GM21528 (cell line): ENCODE measurements at regions not wholly inside any gene's neighbourhood (a gene's known extent, or its start where the extent isn't known, plus 50 kb on each side); places are given as distances from the start of the nearest gene placed in this dataset.
"Not testable (repeated sequence)": the region's sequence is repeated elsewhere in the genome, so short reads cannot be mapped to it uniquely, and the experiment has no call there.

Source experiments
- ATAC-seq: cut with Tn5 transposase; IDR thresholded peaks from one replicate; pipeline ENCODE4 v1.9.1; 2021; ENCODE audit warnings: mild to moderate bottlenecking, moderate library complexity; ENCODE audit not compliant: unreplicated experiment, low FRiP score

DNA sequence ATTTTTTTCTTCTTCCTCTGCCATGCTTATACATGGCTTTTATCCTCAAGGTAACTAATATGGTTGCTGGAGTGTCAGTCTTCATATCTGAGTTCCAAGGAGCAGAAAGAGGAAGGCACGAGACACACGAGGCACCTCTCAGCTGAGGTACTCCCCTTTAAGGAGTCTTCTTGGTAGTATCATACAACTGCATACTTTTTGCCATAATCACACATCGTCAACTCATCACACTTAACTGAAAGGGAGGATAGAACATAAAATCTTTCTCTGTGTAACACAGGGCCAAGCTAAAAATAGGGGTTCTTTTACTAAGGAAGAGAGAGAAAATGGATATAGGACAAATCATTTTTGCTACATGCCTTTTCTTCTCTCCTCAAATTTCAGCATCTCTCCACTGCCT lies 104.2 kb downstream of the OXSM start:
- ATAC-seq = no peak

DNA sequence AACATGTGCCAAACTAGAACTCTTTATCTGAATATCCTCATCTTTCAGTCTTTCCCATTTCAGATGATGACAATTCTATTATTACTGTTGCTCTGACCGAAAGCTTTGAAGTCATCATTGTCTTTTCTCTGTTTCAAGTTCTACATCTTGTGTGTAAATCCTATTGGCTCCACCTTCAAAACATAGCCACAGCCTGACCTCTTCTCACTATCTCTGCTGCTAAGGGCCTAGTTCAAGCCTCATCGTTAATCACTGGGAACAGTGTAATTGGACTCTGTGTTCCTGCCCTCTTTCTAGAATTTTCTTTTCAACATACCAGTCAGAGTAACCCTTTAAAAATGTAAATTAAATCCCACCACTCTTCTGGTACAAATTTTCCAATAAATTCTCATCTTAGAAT lies 105.1 kb downstream of the OXSM start:
- ATAC-seq = no peak

DNA sequence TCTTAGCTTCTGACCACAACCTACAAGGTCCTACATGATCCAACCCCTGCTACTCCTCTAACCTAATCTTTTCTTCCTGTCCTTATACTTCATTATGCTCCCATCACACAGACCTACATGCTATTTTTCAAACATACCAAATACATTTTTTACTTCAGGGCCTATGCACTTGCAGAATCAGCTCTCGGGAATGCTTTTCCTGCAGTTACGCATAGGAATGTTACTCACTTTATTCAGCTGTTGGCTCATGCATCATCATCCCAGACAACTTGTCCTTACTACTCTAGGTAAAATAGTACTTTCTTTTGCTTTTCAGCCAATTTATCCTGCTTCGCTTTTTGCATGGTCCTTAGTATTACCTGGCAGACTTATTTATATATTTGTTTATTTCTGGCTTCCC lies 105.6 kb downstream of the OXSM start:
- ATAC-seq = no peak

DNA sequence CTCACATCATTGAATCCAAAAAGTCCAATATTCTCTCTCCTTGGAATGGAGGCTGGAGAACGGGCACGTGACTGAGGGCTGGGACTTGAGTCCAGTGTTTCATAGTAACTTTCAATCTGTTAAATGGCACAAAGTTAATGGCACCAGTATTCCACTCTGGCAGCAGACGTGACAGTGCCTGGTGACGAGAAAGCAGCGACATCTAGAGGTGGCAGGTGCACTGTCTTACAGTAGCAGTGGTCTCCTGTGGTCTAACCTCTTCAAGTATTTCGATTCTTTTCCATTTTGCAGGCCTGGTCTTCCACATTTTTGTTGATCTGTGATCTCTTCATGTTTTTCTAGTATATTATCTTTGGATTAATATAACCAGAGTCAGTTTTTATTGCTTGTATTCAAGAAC lies 107.1 kb downstream of the OXSM start:
- no peak for ATAC-seq

DNA sequence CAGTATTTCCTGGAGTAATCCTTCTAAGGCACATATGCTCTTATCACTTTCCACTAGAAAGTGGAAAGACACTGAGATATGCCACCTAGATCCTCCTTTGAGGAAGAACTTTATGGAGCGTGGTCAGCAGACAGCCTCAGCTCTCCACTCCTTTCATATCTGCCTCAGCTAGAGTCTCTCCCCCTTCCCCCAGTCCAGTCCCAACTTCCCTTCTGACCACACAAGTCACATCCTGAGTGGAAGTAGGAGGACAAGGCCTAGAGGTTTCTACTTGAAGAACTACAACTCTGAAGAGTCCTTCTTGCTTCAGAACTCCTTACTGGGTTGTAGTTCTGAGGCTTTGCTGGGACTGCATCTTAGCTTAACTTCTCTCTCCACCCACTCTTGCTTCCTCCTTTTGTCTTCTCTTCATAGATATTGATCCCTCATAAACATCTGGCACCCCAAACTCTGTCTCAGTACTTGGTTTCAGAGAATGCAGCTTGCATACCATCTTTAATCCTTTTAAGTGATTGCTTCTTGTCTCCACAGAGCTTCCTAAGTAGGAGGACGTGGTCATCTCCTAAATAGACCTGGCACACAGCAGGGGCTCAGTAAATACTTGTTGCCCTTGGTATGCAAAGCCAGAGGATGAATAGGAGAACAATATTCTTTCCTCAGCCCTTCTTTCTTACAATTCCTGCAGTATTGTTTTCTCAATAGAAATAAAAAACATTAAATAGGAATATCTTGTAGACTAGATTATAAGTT lies 109.6 kb downstream of the OXSM start:
- ATAC-seq = no peak

DNA sequence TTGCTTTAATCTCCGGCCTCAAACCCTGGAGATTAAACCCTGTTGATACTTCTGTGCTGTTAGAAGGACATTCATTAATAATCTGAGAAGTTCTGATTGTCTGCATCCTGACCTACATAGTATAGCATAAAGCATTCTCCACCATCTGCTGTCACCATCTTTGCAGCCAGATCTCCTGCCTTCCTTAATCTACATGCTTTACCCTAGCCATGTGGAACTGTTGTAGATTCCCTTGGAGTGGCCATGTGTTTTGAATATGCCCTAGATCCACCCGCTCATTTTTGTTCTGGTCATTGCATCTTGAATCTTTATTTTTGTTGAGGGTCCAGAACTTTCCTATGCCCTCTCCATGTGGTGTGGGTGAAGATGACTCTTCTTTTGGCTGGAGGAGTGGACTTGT lies 110.3 kb downstream of the OXSM start:
- ATAC-seq = no peak

DNA sequence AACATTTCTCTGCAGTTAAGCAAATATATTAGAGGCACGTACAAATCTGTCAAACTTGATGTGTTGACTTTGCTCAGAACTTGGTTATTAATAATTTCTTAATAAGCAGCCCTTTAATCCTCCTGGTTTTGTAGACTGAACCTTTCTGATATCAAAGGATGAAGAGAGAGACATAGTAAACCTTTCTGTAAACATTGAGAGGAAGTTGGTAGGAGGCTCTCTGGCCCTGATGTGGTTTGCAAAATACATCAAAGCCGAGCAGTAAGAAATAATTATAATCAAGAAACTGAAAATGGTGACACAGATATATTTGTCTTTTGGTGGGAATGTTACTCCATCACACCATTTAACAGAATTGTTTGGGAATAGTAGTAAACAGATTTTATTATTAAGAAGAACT lies 111.9 kb downstream of the OXSM start:
- no peak for ATAC-seq

DNA sequence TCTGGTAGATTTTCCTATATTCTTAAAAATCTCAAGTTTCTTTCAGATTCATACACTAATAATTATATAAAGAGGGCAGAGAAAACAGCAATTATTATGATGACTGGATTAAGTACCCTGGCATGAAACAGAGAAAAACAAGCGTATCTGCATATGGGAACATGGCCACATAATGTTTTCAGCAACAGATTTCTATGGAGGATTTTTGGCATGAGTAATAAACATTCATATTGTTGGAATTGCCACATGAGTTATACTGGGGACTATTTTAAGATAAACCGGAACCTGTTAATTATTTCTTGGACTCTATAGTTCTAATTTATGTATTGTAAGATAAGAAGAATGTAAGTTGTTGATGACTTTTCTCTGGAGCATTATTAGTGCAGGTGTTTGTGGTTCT lies 112.7 kb downstream of the OXSM start:
- no peak for ATAC-seq

DNA sequence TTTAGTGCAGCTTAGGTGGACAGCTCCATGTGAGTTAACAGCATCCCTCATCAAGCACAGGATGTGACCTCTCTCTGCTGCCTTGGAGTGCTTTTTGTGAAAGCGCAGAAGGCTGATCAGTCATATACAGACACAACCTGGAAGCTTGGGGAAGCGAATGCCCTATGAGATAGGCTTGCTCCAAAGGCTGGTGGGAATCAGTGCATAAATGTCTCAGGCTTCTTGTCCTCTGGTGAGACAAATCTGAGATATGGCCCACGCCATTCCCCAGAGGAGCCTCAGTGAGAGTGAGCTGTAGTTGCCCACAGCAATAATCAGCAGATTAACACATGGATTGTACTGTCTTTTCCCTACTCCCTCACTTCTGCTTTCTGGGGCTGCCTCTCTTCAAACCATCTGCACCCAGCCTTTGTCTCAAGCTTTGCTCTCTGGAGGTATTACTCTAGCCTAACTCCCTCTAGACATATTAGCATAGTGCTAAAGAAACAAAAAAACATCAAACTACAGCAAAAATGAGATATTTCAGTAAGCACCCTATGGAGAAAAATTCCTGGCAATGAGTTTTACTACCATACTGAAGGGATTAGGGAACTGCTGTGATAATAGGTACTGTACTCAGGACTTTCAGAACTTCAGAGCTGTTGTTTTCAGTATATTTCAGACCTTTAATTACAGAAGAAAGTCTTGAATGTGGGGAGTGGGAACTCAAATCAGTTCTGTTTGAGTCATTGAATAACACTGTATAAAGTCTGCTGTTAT lies 113.7 kb downstream of the OXSM start:
- no peak for ATAC-seq

DNA sequence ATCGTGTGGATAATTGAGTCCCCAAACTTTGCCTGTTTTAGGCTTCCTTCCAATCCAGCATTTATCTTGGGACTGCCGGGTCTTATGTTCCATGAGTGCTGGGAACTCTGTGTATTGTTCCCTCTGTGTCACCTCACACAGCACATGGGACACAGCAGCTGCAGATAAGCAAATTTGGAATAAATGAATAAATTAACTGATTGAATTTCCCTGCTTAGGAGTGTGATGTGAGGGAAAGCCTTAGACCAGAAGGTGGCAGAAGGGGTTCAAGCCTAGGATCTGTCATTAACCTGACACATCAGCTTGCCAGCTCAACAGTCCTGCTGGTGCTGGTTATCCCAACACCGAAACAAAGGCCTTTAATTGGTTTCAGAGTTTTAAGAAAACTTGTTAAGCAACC lies 114.3 kb downstream of the OXSM start:
- ATAC-seq = no peak

DNA sequence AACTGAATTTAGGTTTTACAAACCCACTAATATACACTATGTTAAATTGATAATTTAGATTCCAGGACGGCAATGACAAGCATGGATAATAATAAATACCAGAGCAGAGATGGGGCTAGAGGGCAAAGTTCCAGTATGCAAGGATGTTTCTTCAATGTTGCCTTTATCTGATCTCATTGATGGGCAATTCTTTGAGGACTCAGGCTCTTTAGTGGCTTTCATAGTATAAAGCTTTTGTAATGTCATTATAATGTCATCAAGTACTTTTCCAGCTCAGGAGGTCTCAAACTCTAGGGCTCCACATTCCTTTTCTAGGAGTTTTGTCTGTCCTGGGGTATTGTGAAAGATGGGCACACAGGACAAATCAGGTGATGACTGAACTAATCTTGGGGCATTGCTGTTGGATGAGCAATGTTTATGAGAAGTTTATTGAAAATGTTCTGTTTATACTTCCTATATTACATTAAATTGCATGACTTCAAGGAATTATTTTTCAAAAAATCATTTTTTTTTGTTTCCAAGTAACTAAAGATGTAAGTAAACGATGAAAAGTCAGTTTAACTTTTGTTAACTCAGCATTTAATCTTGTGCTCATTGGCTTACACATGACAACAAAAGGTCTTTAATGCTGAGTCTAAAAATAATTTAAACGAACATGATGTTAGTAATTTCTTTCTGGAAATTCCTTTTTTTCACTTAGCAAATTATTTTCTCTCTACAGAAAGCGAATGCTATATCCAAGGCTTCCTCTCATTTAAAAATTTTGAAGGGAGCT lies 116.4 kb downstream of the OXSM start:
- ATAC-seq = no peak

DNA sequence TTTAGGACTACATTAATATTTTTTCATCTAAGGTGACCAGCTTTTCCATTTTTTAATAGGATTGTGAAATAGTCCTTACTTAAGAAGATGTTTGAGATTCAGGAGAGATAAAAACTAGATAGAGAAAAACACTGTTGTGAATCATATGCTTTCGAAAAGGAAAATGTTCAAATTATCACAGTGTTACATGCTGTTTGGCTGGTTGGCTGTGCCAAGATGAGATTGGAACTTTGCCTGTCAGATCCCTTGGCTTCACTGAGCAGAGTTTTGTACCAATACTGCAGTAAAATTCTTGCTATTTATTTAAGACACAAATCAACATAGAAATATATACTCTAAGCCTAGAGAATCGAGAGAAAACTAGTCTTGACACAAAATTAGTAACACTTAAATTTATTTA lies 117.2 kb downstream of the OXSM start:
- no peak for ATAC-seq

DNA sequence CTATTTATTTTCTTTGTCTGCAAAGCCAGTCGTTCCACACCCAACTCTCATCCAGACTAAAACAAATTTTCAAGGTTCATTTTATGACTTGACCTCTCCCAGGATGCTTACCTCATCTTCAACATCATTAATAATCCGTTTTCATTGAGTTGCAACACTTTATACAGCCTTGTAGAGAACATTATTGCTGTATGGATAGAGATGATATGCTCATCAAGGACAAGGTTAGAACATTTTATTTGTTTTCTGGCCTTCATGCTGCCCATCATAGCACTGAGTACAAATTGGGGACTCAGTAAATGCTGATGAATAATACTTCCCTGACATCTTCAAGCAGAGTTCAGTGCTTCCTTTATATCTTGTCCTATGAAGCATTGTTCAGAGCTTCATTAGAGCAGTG lies 120.2 kb downstream of the OXSM start:
- ATAC-seq = no peak

DNA sequence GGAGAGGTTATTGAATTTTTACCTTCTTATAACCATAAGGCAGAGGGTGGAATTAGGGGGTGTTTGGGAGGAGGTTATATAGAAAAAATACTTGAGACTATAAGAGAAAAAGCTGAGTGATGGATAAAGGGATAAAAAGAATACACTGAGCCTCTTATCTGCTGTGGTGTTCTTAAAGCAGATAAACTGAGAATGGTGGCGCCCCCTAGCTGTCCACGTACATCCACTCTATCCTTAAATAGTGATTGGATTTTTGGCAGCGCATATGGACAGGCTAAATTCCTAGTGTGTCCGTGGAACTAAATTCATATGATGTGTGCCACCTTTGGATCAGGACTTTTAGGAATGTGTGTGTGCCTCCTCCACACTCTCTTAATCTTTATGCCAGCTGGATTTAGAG lies 121.1 kb downstream of the OXSM start:
- no peak for ATAC-seq

DNA sequence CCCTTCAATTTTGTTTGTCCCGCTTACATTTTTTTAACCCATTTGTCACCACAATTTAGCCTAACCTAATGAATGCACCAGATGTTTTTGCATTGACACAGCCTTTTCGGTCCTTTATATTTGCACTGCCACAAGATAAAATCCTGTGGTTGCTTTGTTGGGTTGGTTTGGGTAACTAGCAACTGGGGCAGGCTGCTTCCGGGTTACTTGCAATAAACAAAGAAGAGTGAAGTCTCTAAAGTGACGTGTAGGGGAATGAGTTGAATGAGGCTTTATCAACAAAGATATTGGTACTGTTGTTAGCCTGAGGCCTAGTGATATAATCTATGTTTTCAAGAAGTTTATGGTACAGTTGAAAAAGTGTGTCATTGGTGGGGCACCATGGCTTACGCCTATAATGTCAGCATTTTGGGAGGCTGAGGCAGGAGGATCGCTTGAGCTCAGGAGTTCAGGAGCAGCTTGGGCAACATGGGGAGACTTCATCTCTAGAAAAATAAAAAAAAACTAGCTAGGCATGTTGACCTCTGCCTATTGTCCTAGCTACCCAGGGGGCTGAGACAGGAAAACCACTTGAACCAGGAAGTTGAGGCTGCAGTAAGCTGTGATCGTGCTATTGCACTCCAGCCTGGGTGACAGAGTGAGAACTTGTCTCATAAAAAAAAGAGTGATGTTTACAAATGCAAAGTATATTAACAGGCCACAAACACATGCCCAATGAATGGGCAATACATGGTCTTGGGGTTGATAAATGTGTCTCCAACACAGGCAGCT lies 121.8 kb downstream of the OXSM start:
- no peak for ATAC-seq

DNA sequence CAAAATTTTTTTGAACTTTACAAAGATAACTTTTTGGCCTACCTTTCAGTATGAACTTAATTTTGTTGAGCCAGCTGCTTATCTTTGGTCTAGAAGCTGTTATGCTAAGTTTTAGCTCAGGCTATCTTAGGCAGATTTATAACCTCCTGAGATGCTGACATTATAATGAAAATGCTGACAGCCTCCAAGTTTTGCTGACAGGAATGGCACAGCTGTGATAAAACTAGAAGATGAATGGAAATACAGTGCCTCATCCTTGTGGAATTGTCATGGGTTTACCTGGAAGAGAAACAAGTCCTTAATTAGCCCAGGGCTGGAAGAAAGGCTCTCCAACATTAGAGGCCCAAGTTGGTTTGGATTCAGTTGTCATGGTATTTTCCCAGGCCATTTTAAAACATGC lies 123.3 kb downstream of the OXSM start:
- ATAC-seq = no peak

DNA sequence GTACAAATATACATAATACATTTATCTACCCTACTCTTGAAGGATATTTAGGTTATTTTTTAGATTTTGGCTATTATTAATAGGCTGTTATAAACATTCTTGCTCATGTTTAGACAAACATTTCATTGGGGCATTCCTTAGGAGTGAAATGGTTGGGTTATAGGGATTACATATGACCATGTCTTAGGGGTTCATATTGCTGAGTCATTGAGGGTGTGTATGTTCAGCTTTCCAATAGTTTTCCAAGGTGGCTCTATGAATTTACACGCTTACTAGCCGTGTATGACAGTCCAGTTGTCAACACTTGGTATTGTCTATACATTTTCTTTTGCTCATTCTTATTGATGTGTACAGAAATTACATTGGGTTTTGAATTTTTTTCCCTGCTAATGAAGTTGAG lies 125.8 kb downstream of the OXSM start:
- no peak for ATAC-seq

DNA sequence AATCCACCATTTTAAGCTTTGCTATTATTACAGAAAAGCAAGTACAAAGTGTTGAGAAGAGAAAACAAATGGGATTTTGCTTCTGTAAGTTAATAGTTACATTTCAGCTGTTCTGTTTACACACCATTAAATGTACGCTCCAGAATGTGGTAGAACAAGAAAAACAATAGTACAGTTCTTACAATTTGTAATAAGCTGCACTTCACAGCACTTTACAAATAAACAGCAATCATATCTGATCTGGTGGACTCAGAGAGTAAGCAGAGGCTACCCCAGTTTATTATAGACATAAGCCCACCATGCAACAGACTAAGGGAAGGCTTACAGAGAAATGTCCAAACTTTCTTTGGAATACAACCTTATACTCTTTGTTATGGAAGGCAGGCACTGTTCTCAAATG lies 126.4 kb downstream of the OXSM start:
- ATAC-seq = no peak

DNA sequence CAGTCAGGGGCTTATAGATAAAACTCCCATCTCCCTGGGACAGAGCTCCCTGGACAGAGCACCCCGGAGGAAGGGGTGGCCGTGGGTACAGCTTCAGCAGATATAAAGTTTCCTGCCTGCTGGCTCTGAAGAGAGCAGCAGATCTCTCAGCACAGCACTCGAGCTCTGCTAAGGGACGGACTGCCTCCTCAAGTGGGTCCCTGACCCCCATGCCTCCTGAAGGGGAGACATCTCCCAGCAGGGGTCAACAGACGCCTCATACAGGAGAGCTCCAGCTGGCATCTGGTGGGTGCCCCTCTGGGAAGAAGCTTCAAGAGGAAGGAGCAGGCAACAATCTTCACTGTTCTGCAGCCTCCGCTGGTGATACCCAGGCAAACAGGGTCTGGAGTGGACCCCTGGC lies 142.1 kb downstream of the OXSM start:
- not testable (repeated sequence) for ATAC-seq

DNA sequence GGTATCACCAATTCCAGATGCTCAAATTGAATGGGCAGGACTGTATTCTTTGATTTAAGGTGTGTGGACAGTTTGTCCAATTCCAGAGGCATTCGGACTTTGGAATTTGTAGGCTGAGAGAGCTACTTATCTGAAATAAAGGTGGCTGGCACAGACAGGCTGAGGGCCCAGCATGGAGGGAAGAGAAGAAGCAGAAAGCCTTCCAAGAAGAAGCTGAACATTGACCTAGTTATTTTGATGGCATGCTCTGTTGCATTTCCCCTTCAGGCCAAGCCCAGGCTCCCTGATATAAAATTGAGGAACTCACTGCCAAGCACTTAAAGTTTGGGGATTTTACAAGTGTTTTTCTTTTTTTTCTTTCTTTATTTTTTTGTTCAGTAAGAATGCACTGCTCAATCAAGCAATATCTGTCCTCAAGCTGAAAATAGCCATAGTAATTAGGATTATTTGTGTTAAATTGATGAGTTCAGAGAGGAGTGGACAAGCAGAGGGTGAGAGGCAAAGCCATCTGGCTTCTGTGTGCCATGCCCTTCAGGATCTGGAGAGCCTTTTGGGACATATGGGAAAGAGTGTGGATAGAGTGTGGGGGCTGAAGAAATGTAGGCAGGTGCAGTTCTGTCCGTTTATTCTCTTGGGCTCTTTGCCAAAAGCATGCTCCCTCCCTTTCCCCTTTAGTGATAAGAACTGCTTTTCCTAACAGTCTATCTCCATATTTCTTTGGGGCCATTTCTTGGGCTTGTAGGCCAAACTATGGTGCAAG lies 148.9 kb downstream of the OXSM start:
- ATAC-seq = no peak
